ENCODE measurements at regions not wholly inside any gene's neighbourhood (a gene's known extent, or its start where the extent isn't known, plus 50 kb on each side); places are given as distances from the start of the nearest gene placed in this dataset.

- DNase-seq = no peak
Measured at GRCh38 chr6:11633741-11634509, 96.4 kb downstream of the TMEM170B start.

DNA sequence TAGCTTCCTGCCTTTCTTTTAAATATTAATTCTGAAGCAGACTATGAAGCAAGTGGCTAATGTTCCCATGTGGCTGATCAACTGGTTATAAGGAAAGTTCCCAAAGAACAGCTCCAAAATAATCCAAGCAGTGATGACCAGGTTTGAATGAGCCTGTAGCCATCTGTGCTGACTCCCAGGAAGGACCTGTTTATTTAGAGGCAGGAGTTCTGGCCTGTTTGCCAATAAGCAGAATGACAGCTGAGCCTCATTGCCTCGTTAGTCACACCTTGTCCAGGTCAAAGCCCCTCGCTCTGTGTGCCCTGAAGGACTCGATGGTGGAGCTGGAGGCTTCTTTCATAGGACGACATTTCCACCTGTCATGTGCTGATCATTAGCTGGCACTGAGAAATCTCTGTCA lies 97.4 kb downstream of the TMEM170B start:
- DNase-seq = no peak

- no peak for DNase-seq
Measured at GRCh38 chr6:11636121-11636520, 98.6 kb downstream of the TMEM170B start.

- DNase-seq = no peak
Measured at GRCh38 chr6:11637266-11637665, 99.7 kb downstream of the TMEM170B start.

GRCh38 chr6:11639376-11640235 lies 102.1 kb downstream of the TMEM170B start:
- DNase-seq = no peak

DNA sequence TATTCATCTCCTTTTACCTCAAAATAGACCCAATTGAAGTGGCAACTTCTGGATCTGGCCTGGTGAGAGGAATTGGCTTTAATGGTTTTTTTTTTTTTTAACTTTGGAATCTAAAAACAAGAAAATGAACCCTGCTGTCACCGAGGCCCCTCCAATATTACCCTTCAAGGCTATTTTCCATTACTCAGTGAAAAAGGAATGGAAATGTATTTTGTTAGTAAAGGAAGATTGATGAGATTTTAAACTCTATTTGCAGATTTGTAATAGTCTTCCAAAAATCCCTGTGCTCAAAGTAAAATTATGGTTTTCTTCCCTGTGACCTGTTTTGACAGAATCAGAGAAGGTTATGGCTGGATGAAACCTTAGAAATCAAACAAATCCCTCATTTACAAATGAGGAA lies 102.9 kb downstream of the TMEM170B start:
- DNase-seq = no peak

DNA sequence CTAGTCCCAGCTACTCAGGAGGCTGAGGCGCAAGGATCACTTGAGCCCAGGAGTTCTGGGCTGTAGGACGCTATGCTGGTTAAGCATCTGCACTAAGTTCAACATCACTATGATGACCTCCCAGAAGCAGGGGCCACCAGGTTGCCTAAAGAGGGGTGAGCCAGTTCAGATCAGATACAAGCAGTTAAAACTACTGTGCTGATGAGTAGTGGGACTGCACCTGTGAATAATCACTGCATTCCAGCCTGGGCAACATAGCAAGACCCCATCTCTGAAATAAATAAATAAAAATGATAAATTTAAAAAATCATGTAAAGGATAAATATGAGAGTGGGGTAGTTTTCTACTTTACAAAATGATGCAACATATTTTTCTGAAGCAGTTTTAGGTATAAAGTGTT lies 106.5 kb downstream of the TMEM170B start:
- DNase-seq = no peak

DNA sequence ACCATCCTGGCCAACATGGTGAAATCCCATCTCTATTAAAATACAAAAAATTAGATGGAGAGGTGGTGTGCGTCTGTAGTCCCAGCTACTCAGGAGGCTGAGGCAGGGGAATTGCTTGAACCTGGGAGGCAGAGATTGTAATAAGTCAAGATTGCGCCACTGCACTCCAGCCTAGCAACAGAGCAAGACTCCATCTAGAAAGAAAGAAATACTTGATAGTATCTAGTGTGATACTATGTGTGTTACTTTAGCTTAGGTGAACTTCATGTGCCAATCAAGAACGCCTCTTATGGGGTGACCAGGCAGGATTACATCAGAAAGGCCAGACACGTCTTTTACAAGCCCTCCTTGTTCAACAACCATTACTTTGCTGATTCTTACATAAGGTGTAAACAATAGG lies 107.1 kb downstream of the TMEM170B start:
- DNase-seq = no peak

DNA sequence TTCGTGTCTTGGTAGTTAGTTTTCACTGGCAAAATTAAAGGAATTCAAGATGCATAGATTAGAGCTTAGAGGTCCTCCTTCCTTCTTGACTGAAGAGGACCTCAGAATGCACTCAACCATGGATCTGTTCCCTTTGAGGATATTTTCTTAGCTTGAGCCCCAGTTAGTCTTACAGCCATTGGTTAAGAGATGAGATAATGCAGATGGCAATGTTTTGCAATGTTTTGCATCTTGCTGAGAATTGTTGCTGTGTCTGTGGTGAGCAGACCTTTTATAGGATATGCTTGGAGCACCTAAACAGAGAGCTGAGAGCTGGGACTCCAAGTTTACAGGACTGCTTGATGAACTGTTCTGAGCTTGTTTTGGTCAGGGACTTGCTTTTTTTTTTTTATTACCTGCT lies 107.5 kb downstream of the TMEM170B start:
- no peak for DNase-seq

DNA sequence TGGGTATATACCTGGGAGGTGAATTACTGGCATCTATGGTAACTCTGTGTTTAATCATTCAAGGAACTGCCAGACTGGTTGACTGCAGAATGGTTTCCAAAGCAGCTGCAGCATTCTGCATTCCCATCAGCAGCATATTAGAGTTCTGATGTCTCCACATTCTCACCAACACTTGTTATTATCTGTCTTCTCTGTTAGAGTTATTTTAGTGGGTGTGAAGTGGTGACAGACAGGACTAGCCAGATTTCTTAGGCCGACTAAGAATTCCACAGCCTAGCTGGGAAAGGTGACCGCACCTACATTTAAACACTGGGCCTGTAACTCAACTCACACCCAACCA lies 110.9 kb downstream of the TMEM170B start:
- no peak for DNase-seq

- DNase-seq = no peak
Measured at GRCh38 chr6:11648889-11649288, 111.3 kb downstream of the TMEM170B start.

GRCh38 chr6:11650025-11650696 lies 112.6 kb downstream of the TMEM170B start:
- no peak for DNase-seq

- DNase-seq = no peak
Measured at GRCh38 chr6:11650711-11651110, 113.2 kb downstream of the TMEM170B start.

DNA sequence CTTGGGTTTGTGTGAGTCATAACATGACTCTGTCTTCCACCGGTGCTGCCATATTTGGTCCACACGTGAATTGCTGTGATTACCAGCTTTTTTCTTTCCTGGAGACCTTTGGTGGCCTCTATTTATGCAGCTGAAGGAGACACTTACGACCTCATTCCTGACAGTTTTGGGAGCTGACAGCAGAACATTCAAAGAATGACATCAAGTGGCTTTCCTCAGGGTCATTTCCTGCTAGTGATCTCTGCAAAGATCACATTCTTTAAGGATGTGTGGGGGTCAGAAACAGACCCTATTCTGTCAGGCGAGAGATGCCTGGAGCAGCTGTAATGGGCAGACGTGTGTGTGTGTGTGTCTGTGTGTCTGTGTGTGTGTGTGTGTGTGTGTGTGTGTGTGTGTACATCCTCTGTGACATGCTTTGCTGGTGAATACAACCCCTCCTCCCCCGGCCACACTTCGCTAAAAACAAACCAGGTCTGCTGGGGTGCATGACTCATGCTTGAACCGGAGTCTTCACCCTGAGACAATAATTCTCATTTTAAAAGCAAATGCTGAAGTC lies 115.6 kb downstream of the TMEM170B start:
- peak in 1 of 2 donors; percentile 21 for DNase-seq

- DNase-seq = no peak
Measured at GRCh38 chr6:11654876-11655275, 117.3 kb downstream of the TMEM170B start.

DNA sequence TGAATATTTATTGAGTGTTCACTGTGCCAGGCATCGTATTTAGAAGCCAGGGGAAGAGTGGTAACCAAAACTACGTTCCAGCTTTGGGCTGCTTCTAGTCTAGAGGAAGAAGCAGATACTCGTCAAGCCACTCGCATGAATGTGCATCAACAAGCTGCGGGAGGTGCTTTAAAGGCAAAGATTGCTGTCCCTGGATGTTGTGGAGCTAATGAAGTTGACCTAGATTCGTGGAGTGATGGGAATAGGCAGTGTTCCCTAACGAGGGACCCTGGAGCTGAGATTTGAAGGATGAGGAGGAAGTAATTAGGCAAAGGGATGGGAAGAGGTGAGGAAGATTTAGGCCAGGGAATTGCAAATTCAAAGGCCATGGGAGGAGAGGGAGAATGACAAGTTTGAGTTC lies 118.9 kb downstream of the TMEM170B start:
- no peak for DNase-seq

- DNase-seq = no peak
Measured at GRCh38 chr6:11659757-11660156, 118.8 kb downstream of the ADTRP start.

DNA sequence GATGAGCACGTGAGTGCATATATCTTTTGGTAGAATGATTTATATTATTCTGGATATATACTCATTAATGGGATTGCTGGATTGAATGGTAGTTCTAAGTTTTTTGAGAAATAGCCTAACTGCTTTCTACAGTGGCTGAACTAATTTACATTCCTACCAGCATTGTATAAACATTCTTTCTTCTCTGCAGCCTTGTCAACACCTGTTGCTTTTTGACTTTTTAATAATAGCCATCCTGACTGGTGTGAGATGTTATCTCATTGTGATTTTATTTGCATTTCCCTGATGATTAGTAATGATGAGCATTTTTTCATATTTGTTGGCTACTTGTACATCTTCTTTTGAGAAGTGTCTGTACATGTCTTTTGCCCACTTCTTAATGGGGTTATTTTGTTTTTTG lies 116.3 kb downstream of the ADTRP start:
- DNase-seq = no peak

GRCh38 chr6:11663519-11663918 lies 115.1 kb downstream of the ADTRP start:
- DNase-seq = no peak
